ENCODE measurements at regions not wholly inside any gene's neighbourhood (a gene's known extent, or its start where the extent isn't known, plus 50 kb on each side); places are given as distances from the start of the nearest gene placed in this dataset.

DNA sequence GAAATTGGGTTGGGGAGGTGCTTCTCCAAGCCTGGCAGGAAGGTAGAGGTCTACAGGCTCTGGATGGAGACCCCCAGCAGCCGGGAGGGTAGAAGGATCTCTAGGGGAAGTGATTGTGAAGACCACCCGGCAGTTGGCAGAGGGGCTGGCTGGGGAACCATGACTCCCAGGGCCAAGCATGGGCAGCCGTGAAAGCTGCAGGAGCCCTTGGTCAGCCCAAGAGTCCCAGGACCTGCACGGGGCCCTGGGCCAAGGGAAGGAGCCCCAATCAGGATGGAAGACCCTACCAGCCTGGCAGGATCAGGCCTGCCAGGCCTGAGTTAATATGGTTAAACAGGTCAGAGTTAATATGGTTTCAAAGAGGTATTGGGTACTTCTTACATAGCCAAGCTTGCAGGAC is 126.3 kb upstream of the NANOS1 start:
- Histone ChIP-seq H3K27me3 (ENCODE audit: insufficient read depth) (no peaks in the 10 kb centered on the region), H3F3A (replicated peaks; ENCODE audit: insufficient read depth) (no peaks in the 10 kb centered on the region), H3K4me3 (ENCODE audit: low read depth in 2 of 2, low read length in 1 of 2) (no peak overlapping the region), H3K9me3 (no peaks in the 10 kb centered on the region), H2AFZ (ENCODE audit: low read depth) (no peak overlapping the region), H3K36me3 (replicated peaks in 1 of 2; ENCODE audit: control insufficient read depth in 1 of 2, insufficient read depth in 2 of 2, low read length in 1 of 2) (no peaks in the 10 kb centered on the region), H3K4me1 (ENCODE audit: control insufficient read depth in 1 of 2, insufficient read depth in 2 of 2, low read depth in 1 of 2, low read length in 1 of 2) (peaks cover 4 to 12% of the 10 kb centered on the region in 2 experiments; a peak in 3 of 4 replicates), H3K4me2 (no peak overlapping the region), H3K9me2 (no peaks in the 10 kb centered on the region), H3K27ac (ENCODE audit: low read depth in 2 of 2, low read length in 1 of 2) (no peak overlapping the region), H4K20me1 (ENCODE audit: insufficient read depth) (no peaks in the 10 kb centered on the region), H3K9ac (no peak overlapping the region), H3K79me2 (ENCODE audit: insufficient read depth) (no peaks in the 10 kb centered on the region)
- no peak for DNase-seq
- TF ChIP-seq SMC3 (IDR thresholded peaks at IDR 0.05; ENCODE audit: low read depth, low read length) (no peak), FOSL2 (IDR thresholded peaks at IDR 0.05; ENCODE audit: borderline replicate concordance, low read depth) (no peak), NRF1 (IDR thresholded peaks at IDR 0.05; ENCODE audit: low read depth, low read length) (no peak), MEF2A (IDR thresholded peaks at IDR 0.05; ENCODE audit: borderline replicate concordance, low read depth) (no peak), YY1 (IDR thresholded peaks at IDR 0.05; ENCODE audit: low read depth) (no peak), CHD2 (IDR thresholded peaks at IDR 0.05; ENCODE audit: low read length, partially characterized antibody) (no peak), GABPA (IDR thresholded peaks at IDR 0.05; ENCODE audit: low read depth) (no peak), ELF1 (IDR thresholded peaks at IDR 0.05) (no peak), SIN3A (IDR thresholded peaks at IDR 0.05; ENCODE audit: borderline replicate concordance, low read depth, low read length) (no peak), RXRA (IDR thresholded peaks at IDR 0.05; ENCODE audit: borderline replicate concordance, low read depth) (no peak), RFX5 (IDR thresholded peaks at IDR 0.05; ENCODE audit: low read length) (no peak), TEAD4 (IDR thresholded peaks at IDR 0.05; ENCODE audit: borderline replicate concordance, insufficient read depth) (no peak), RAD21 (IDR thresholded peaks at IDR 0.05; ENCODE audit: low read length) (no peak), RCOR1 (IDR thresholded peaks at IDR 0.05; ENCODE audit: low read length) (no peak)
- TF ChIP-seq, protein P1, sequence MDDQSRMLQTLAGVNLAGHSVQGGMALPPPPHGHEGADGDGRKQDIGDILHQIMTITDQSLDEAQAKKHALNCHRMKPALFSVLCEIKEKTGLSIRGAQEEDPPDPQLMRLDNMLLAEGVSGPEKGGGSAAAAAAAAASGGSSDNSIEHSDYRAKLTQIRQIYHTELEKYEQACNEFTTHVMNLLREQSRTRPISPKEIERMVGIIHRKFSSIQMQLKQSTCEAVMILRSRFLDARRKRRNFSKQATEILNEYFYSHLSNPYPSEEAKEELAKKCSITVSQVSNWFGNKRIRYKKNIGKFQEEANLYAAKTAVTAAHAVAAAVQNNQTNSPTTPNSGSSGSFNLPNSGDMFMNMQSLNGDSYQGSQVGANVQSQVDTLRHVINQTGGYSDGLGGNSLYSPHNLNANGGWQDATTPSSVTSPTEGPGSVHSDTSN (IDR thresholded peaks at IDR 0.05) = no peak
- TF ChIP-seq, protein P2, sequence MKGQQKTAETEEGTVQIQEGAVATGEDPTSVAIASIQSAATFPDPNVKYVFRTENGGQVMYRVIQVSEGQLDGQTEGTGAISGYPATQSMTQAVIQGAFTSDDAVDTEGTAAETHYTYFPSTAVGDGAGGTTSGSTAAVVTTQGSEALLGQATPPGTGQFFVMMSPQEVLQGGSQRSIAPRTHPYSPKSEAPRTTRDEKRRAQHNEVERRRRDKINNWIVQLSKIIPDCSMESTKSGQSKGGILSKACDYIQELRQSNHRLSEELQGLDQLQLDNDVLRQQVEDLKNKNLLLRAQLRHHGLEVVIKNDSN (IDR thresholded peaks at IDR 0.05; ENCODE audit: borderline replicate concordance, low read depth) = no peak
- TF ChIP-seq, protein P3, sequence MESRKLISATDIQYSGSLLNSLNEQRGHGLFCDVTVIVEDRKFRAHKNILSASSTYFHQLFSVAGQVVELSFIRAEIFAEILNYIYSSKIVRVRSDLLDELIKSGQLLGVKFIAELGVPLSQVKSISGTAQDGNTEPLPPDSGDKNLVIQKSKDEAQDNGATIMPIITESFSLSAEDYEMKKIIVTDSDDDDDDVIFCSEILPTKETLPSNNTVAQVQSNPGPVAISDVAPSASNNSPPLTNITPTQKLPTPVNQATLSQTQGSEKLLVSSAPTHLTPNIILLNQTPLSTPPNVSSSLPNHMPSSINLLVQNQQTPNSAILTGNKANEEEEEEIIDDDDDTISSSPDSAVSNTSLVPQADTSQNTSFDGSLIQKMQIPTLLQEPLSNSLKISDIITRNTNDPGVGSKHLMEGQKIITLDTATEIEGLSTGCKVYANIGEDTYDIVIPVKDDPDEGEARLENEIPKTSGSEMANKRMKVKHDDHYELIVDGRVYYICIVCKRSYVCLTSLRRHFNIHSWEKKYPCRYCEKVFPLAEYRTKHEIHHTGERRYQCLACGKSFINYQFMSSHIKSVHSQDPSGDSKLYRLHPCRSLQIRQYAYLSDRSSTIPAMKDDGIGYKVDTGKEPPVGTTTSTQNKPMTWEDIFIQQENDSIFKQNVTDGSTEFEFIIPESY (IDR thresholded peaks at IDR 0.05; ENCODE audit: borderline replicate concordance, low read depth) = no peak
- TF ChIP-seq, protein P4, sequence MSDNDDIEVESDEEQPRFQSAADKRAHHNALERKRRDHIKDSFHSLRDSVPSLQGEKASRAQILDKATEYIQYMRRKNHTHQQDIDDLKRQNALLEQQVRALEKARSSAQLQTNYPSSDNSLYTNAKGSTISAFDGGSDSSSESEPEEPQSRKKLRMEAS (IDR thresholded peaks at IDR 0.05; ENCODE audit: low read depth) = no peak
- ChIA-PET POLR2A (interaction anchor here (1.1 kb wide), 1 partner anchor 378 kb away, joined by 3 read pairs; no protein-coding TSS in a partner anchor), CTCF (no interaction called here)
- WGBS (ENCODE audit: low lambda C conversion rate) = 7% methylated on average over 2 of the region's 4 CpGs
